Neural progenitor cell (in vitro differentiated cells): ENCODE measurements at regions not wholly inside any gene's neighbourhood (a gene's known extent, or its start where the extent isn't known, plus 50 kb on each side); places are given as distances from the start of the nearest gene placed in this dataset.

Experiments used
- EZH2 ChIP-seq: fragments of 200-600 bp; sonication (generic); IDR thresholded peaks from 2 replicates; pipeline ENCODE4 v1.6.1; 2017; ENCODE audit warnings: antibody characterized with exemption, mild to moderate bottlenecking, moderate library complexity
- TF ChIP-seq, protein P1 (sequence below): fragments of 200-600 bp; sonication (generic); IDR thresholded peaks from 2 replicates; pipeline ENCODE4 v1.5.1; 2017; ENCODE audit warnings: antibody characterized with exemption, mild to moderate bottlenecking

DNA sequence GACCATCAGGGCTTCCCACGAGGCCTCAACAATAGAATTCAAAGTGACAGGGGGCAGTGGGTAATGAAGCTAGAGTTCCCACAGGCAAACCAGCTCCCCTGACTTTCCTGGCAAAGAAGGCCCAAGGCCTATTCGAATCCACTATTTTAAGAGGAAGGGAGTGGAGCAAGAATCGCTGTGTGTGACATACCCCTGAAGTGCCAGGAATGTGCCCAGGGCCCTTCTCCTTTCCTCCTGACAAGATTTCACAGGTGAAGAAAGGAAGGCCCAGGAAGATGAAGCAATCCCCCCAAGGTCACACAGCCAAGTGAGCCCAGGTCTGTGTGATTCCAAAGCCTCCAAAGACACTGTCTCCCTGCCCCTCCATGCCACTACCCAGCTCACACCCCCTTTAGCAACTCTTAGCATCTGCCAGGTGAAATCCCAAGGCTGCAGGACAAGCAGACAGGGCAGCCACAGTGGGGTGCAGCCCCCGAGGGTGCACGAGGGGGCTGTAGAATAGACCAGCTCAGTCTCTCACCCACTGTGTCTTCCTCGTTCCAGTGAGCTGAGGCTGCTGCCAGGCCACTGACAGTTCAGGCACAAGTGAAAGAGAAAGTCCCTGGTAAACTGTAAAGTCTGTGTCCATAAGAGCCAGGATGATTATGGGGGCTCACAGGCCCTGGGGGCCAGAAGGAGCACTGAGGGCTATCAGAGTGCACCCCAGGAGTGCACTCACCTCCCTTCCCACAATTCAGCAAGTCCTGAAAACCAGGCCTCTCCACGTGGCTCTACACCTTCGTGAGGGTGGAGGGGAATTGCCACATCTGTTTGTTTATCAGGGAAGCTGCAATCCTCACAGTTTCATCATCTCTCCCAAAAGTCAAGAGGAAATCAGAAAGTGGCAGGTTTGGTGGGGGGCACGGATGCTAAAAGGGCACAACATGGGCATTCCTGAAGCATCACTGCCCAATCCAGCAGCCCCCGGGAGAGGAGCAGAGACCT is 70.8 kb upstream of the ZMIZ1 start:
- TF ChIP-seq, protein P1, sequence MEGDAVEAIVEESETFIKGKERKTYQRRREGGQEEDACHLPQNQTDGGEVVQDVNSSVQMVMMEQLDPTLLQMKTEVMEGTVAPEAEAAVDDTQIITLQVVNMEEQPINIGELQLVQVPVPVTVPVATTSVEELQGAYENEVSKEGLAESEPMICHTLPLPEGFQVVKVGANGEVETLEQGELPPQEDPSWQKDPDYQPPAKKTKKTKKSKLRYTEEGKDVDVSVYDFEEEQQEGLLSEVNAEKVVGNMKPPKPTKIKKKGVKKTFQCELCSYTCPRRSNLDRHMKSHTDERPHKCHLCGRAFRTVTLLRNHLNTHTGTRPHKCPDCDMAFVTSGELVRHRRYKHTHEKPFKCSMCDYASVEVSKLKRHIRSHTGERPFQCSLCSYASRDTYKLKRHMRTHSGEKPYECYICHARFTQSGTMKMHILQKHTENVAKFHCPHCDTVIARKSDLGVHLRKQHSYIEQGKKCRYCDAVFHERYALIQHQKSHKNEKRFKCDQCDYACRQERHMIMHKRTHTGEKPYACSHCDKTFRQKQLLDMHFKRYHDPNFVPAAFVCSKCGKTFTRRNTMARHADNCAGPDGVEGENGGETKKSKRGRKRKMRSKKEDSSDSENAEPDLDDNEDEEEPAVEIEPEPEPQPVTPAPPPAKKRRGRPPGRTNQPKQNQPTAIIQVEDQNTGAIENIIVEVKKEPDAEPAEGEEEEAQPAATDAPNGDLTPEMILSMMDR = no peak
- TF ChIP-seq EZH2 = no peak
